GM12874 (cell line): ENCODE measurements at regions not wholly inside any gene's neighbourhood (a gene's known extent, or its start where the extent isn't known, plus 50 kb on each side); places are given as distances from the start of the nearest gene placed in this dataset.

Experiments used
- TF ChIP-seq, protein P1 (sequence below): IDR thresholded peaks from 2 replicates; pipeline ENCODE4 v1.5.1; 2011; ENCODE audit warnings: low read depth, mild to moderate bottlenecking, control low read depth, low read length, moderate library complexity; ENCODE audit not compliant: insufficient read depth

DNA sequence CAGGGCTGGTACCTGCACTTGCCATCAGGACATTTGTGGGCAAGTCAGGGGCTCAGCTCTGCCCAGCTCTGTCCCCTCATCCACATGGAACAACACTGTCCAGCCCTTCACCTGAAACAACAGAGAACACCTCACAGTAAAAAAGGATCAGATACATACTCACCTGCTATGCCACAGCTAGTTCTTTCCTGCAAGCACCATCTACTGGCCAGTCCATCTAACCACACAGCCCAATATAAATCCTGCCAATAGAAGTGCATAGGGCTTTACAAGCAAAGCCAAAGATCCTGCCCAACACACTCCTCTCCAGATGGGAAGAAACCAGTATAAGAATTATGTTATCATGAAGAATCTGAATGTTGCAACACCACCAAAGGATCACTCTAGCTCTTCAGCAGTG is 52.2 kb upstream of the GALNT13 start:
- TF ChIP-seq, protein P1, sequence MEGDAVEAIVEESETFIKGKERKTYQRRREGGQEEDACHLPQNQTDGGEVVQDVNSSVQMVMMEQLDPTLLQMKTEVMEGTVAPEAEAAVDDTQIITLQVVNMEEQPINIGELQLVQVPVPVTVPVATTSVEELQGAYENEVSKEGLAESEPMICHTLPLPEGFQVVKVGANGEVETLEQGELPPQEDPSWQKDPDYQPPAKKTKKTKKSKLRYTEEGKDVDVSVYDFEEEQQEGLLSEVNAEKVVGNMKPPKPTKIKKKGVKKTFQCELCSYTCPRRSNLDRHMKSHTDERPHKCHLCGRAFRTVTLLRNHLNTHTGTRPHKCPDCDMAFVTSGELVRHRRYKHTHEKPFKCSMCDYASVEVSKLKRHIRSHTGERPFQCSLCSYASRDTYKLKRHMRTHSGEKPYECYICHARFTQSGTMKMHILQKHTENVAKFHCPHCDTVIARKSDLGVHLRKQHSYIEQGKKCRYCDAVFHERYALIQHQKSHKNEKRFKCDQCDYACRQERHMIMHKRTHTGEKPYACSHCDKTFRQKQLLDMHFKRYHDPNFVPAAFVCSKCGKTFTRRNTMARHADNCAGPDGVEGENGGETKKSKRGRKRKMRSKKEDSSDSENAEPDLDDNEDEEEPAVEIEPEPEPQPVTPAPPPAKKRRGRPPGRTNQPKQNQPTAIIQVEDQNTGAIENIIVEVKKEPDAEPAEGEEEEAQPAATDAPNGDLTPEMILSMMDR: no peak
